HG02970 (cell line): ENCODE measurements at regions not wholly inside any gene's neighbourhood (a gene's known extent, or its start where the extent isn't known, plus 50 kb on each side); places are given as distances from the start of the nearest gene placed in this dataset.

Experiments used
- ATAC-seq: cut with Tn5 transposase; IDR thresholded peaks from one replicate; pipeline ENCODE4 v1.9.1; 2021; ENCODE audit warnings: mild to moderate bottlenecking, moderate library complexity, moderate number of reproducible peaks; ENCODE audit not compliant: unreplicated experiment, low FRiP score

DNA sequence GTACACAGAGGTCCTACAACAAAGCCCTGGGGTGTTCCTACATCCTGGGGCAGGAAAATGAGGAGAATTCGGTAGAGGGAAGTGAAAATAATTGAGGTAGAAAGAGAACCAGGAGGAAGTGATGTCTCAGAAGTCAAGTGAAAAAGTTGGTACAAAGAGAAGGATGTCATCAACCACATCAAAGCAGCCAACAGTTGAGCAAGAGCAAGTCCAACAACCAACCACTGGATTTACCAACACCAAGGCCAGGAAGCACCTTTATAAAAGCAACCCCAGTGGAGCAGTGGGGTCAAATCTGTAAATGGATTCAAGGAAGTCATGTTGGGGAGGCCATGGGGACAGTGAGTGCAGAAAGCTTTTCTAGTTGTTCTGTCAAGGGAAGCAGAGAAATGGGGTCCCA lies 360.4 kb downstream of the ZNF516 start:
- no peak for ATAC-seq

DNA sequence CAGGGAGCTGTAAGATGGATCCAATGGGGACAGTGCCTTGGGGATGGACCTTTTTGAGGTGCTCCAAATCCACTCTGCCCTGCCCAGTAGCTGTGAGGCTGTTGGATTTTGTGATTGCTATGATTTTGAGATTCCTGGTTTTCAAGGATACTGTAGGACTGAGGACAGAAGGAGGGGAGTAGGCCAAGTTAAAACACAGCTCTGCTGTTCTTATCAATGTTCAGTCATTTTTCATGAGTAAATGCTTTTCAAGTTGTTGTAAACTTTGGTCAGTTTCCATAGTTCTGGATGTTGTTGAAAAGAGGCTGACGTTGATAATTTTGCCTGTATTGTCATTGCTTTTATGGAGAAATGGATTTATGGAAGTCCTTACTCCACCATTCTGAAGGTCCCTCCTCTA lies 361.2 kb downstream of the ZNF516 start:
- no peak for ATAC-seq

DNA sequence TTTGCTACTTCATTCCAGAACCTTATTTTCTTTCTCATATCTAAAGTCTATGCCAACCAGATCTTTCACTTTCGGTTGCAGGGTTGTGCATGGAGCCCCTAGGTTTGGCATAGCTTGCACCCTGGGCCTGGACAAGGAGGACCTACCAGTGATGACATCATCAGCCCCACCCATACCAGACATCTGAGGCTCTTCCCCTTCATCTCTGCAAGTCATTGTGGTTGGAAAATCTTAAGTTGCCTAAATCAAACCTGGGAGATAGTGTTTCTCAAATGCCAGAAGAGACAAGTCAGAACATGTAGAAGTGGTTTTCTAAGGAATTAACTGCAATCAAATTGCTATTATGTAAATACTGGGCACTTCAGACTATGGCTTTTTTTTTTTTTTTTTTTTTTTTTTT lies 363.3 kb downstream of the ZNF516 start:
- ATAC-seq = no peak

DNA sequence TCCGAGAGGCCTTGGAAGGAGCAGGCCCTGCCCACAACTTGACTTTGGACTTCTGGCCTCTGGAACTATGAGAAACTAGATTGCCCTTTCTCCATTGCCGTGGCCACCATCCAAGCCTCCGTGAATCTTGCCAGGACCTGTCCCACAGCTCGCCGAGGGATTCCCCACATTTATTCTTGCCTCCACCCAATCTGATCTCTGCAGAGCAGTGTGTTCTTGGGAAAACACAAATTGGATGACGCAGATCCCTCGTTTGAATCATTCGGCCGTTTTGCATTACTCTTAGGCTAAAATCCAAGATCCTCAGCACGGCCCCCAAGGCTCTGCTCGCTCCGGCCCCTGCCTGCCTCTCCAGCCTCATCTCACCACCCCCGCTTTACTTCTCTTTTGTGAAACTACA lies 364.2 kb downstream of the ZNF516 start:
- ATAC-seq = no peak

DNA sequence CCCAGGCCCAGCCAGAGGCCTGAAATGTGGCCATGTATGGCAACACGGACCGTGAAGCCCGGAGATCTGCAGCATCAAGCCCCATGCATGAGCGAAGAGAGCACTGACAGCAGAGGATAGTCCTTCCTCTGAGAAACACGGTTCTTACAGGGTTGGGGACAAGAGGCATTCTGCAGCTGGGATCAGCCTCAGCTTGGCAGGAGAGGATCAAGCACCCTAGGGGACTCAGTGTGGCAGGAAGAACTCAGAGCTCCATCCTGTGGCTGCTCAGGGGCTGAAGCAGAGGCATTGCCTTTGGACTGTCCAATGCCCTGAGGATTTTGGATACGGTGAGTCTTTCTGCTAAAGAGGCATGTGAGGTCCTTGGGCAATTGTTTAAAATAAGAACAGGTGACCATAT lies 368.7 kb downstream of the ZNF516 start:
- ATAC-seq = no peak

DNA sequence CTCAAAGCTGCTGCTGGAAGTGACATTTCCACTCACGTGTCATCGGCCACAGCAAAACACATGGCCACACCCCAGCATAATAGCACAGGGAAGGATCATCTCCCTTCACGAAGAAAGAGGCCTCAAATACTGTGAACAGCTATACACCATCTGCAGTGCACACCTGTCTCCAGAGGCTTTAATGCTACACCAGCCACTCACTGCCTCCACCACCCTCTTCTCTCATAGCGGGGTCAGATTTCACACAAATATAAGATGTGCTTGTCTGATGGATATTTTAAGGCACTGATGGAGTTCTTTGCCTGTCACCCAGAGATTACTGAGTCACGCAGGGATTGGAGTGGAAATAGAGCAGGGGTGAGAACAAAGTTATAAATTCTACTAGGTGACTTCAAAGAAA lies 374.0 kb downstream of the ZNF516 start:
- ATAC-seq = no peak

DNA sequence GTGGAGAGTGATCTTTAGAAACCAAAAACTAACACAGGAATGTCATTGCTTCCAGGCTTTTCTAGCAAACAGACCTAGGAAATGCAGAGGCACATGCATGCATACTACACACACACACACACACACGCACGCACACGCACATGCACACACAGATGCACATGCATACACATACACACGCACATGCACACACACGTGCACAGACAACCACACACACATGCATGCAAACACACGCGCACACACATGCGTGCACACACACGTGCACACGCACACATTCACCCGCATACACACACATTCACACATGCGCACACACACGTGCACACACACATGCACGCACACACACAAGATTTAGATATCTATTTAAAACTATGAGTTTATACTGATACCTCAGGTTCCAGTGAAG lies 379.5 kb downstream of the ZNF516 start:
- no peak for ATAC-seq

DNA sequence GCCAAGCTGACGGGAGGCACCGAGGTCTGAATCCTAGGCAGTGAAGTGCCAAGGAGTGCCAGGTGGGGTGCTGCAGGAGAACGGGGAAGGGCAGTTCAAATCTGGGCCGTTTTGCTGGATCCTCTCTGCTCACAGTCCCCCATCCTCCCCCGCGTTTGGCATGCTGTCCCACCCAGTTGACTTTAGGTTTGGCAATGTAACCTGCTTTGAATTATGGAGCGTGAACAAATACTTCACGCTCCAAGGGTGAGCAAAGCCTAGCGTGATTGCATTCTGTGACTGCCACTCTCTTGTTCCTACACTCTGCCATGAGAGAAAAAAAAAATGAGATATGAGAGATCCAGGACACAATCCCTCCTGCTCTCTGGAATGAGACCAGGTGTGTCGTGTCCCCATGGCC lies 381.9 kb downstream of the ZNF516 start:
- ATAC-seq = no peak

DNA sequence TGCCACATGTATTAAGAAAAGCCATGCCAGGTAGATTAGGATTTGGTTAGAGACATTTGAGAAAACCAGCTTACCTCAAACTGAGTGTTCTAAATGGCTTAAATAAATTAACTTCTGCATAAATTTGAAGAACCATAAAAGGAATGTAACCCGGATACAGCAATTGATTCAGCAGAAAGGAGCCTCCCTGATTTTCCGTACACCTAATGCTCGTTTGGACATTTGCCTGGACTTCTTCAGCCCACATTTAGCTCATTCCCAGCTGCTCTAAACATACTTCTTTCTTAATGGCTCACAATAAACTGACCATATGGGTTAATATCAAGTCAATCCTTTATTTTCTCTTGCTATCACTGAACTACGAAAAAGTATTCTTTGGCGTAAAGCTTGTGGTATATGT lies 392.4 kb downstream of the ZNF516 start:
- no peak for ATAC-seq

DNA sequence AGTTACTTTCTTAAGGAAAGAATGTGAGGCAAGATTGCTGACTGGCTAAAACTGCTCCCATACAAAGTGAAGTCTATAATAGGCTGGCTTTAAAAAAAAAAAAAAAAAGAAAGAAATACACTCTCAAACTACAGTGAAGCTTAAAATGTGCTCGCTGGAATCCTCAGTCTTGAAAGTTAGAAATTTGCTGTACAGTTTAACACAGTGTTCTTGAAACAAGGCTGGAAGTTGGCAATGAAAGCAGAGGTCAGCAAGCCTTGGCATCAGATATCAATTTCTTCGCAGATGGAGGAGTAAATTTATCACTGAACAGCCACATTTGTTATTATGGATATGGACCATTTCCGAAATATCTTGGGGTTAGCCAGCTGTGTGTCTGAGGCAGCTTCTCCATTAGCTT lies 392.9 kb downstream of the ZNF516 start:
- ATAC-seq = no peak

DNA sequence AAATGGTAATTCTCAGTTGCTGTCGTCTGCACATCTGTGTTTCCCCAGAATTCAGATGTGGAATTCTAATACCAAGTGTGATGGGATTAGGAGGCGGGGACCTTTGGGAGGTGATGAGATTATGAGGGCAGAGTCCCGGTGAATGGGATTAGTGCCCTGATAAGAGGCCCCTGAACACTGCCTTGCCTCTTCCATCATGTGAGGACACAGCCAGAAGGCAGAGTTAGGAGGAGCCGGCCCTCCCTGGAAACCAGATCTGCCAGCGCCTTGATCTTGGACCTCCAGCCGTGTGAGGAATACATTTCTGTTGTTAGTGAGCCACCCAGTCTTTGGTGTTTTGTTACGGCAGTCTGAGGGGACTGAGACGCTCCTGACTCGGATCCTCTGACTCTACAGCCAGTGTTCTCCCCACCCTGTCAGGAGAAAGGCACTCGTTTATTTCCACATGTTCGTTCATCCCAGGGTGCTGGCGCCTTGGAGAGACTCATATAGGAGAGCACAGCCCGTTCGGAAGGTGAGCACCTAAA lies 395.0 kb downstream of the ZNF516 start:
- no peak for ATAC-seq

DNA sequence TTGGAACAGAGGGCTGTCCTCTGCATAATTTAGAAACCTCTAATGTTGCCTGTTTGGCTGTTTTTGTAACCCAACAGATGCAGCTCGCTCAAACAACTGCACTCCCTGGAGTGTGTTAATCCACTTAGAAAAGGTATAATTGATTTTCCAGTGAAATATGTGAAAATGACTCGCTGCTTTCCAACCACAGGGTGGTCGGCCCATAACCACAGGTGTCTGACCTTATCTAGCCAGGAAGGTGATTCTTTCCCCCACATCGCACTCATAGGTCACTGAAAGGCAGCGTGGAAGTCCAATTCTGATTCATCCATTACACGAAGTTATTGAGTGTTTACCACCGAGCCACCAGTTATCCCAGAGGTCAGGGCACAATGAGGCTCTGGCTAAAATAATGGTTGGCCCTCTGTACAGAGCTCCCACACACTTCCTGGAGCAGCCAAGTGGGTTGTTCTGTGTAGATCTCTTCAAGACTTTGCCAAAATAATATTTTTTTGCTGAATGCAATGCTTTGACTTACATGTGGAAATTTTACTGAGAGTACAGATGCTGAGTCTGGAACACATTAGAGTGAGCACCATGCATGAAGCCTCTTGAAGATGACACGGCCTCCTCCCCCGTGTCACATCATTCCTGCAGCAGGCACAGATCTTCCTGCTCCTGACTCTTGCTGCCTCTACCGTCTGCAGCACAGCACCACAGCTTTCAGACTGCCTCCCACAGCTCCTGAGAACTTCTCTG lies 396.2 kb downstream of the ZNF516 start:
- ATAC-seq = no peak

DNA sequence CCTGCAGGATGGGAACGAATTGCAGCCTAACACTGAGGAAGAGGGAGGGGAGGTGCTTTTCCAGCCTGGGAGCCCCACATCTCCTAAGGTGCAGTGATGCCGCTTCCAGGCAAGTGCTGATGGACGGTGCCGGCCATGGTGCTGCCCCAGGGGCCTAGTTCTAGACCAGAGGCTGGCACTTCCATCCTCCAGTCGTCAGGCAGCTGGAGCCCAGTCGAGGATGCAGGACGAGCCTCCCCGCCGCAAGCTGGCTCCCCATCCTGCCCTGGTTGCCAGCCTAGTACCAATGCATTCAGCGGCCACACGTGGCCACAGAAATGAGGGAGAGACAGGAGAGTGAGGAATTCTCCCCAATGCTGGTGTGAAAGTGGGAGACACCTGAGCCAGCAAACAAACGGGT lies 413.5 kb downstream of the ZNF516 start:
- no peak for ATAC-seq

DNA sequence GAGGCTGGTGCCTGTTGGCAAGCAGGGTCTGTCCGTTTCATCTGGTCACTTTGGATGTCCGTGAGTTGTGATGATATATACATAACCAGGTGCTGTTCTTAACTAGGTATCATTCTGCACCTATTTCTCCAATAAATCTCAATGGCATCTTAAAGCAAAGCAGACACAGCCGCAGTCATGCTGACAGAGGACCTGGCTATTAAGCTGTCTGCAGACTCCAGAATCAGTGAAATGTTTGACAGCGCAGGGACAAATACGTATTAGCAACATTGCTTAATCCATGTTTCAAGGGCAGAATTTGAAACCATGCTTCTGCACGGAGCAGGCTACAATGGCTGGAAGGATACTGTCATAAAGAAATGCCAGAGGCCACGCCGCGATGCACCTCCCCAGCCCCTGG lies 414.6 kb downstream of the ZNF516 start:
- ATAC-seq = no peak

DNA sequence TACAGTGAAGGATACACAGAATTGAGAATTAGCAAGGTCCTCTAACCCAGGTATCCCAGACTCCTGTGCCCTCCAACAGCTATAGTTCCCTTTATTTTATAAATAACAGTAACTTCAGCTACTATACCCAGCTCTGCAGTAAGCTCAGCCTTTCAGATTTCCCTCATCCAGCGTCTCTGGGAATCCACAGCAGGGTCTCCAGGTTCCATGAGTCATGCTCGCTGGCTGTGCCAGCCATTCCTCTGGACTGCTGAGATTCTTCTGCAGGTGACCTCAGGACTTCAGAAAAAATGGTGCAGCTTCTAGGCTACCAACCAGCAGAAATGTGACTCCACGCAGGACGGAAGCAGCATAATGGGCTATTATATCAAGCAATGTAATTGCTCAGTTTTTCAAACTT lies 419.3 kb downstream of the ZNF516 start:
- ATAC-seq = no peak

DNA sequence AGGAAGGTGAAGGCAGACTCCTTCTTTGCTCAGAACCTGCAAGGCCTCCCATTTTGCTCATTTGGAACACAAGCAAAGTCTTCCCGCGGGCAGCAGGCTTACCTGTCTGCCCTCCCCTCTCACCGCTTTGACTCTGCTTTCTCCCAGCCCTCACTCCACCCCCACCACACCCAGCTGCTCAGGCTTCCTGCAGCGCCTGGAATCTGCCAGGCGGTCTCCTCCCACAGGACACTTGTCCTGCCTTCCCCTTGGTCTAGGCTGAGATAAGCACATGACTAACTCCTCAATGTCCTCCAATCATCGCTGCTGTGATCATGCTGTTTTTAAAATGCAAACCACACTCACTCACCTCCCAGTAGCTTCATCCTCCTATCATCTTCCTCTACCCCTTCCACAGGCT lies 430.0 kb downstream of the ZNF516 start:
- ATAC-seq = no peak

DNA sequence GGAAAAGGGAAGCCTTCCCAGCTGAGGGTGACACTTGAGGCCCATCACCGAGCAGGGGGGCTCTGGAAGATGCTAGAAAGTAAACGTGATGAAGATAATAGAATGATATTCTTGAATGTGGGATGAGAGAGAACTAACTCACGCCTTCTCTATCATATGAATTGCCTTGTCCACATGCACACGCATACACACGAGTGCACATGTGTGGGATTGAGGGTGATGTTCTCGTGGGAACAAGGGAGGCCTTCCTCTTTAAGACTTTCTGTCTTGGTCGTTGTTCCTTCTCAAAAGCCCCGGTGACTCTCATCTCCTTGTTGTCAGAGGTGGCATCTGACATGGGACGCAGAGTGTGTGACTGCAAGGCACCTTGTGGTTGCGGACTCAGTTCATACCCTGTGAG lies 436.9 kb downstream of the ZNF516 start:
- ATAC-seq = no peak

DNA sequence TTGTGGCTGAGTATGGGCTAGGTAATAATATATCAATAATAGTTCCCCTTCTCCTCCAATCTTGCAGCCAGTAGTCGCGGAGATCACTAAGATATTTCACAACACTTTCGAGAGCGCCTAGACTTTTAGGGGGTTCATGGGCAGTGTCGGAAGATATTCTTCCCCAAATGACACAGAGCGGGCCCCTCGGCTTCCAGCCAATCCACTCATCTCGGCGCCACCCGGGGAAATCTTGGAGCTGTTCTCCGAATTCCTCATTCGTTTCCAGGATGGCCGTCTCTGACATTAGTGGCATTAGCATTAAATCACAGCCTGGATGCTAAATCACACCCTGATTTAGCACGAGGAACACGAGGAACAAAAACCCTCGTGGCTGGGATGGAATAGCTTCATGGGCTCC lies 437.7 kb downstream of the ZNF516 start:
- no peak for ATAC-seq

DNA sequence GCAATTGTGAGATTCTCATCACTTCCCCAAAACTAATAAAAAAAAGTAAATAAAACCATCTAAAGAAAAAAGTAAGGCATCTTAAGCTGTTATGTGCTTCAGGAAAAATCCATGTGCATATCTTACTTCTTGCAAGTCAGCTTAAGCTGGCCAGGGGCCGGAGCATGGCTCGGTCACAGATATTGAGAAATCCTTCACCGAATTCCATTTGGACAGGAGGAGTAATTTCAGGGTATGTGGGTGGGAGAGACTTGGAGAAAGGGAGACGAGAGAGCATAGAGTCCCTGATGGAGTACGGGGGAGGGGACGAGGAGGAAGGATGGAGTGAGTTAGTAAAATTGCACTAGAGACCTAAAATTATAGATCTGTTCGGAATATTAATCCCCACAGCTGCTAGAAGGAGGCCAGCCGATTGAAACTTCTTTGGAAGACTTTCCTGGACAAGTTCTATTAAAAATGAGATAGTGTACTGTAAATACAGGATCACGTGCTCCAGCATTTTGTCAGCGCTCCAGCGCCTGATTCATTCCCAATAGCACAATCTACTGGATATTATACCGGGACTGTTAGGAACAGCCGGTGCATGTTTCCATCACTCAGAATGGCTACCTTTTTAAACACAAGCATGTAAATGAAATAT lies 438.5 kb downstream of the ZNF516 start:
- no peak for ATAC-seq

DNA sequence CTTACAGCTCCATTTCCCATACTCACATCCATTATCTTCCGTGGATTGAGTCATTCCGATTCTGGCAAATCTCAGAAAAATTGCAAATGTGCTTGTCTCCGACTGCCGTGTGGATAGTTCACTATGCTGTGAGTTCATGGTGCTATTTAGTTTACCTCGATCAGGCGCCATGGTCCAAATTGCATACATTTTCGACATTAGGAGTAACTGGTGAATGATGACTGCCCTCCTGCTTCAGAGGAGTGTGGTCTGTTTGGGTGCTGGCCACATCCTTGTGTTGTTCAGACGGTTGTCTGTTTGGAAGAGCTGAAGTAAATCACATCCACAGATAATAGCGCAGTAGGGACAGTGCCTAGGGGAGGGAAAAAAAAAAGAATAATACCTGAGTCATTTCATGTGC lies 439.5 kb downstream of the ZNF516 start:
- ATAC-seq = no peak

DNA sequence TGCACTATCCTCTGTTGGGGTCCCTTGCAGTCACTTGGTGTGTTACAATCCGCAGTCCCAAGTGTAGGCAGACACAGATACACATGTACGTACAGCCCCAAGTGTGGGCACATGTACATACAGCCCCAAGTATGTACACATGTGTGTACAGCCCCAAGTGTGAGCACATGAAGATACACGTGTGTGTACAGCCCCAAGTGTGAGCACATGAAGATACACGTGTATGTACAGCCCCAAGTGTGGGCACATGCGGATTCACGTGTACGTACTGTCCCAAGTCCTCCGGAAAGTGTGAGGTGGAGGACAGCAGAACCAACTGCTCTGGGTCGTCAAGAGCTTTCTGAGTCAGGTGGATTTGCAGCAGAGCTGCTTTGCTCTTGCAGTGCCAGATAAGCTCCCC lies 440.0 kb downstream of the ZNF516 start:
- no peak for ATAC-seq

DNA sequence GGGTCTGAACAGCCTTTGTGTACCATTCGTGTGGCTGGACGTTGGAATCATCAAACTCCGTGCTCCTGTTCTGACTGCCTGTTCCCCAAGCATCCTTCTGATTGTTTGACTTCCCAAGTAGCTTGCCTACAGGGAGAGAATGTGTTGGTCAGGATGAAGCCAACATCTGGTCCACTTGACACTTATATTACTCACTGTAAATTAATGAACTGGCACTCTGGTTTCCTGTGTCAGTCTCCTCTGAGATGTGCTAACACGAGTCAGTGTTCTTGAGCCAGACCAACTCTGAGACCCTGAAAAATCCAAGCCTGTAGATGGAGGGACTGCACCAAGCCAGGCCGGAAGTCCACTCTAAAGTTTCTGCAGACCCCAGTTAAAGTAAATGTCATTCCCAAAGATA lies 440.9 kb downstream of the ZNF516 start:
- ATAC-seq = no peak
